IPS DF 6.9 (cell line): ENCODE measurements at regions not wholly inside any gene's neighbourhood (a gene's known extent, or its start where the extent isn't known, plus 50 kb on each side); places are given as distances from the start of the nearest gene placed in this dataset.

Experiments
- DNase-seq: peaks from one replicate; pipeline ENCODE4 v3.0.0-alpha.2; 2013; ENCODE audit warnings: low read depth, low spot score
- H3K27ac ChIP-seq: one replicate; pipeline ENCODE4 v1.5.1; 2013; ENCODE audit warnings: low read length, control low read depth
- H3K27me3 ChIP-seq: 2 replicates; pipeline ENCODE4 v1.6.1; 2013; ENCODE audit warnings: mild to moderate bottlenecking, low read length; ENCODE audit not compliant: control insufficient read depth, insufficient read depth
- H3K36me3 ChIP-seq: 2 replicates; pipeline ENCODE4 v1.6.1; 2013; ENCODE audit warnings: low read length; ENCODE audit not compliant: control insufficient read depth, insufficient read depth
- H3K4me1 ChIP-seq: 2 replicates; pipeline ENCODE4 v1.6.1; 2013; ENCODE audit warnings: low read length; ENCODE audit not compliant: control insufficient read depth, insufficient read depth
- H3K4me3 ChIP-seq: 2 replicates; pipeline ENCODE4 v1.5.1; 2013; ENCODE audit warnings: mild to moderate bottlenecking, low read length
- H3K9me3 ChIP-seq: 2 replicates; pipeline ENCODE4 v1.6.1; 2013; ENCODE audit warnings: low read length, inconsistent platforms; ENCODE audit not compliant: control insufficient read depth, insufficient read depth
- WGBS: extraction: QIAGEN DNeasy Blood & Tissue Kit; methylation state at CpG from one replicate; pipeline ENCODE4 v1.1.7; 2013; ENCODE audit warnings: mixed read lengths, missing lambda C conversion rate; ENCODE audit not compliant: insufficient read length, insufficient coverage; 5-methylcytosine and 5-hydroxymethylcytosine counted together

DNA sequence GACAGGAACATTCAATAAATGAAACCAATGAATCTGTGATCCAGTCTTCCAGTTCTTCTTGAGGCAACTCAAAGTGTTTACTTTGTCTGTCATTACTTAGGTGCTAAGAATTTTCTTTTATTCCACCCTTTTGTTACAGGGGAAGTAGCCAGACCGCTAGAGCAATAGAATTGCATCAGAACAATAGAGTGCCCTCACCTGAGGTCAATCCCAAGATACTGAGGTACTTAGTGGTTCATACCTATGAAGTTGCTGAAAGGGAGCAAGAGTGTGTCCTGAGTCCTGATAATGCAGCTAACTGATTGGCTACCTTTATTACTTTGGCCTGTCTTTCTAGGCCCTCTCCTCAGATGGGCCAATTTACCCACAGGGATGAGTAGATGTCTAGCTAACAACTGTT, 359.4 kb upstream of the KCNH7 start:
- WGBS = no CpG with 5 or more reads among the region's 1 CpG
- no peaks in the 10 kb centered on the region for H3K9me3 ChIP-seq
- H3K27ac ChIP-seq = no peak overlapping the region
- no peaks in the 10 kb centered on the region for H3K27me3 ChIP-seq
- H3K4me1 ChIP-seq = no peaks in the 10 kb centered on the region
- no peak for DNase-seq
- H3K4me3 ChIP-seq = no peak overlapping the region
- no peaks in the 10 kb centered on the region for H3K36me3 ChIP-seq

DNA sequence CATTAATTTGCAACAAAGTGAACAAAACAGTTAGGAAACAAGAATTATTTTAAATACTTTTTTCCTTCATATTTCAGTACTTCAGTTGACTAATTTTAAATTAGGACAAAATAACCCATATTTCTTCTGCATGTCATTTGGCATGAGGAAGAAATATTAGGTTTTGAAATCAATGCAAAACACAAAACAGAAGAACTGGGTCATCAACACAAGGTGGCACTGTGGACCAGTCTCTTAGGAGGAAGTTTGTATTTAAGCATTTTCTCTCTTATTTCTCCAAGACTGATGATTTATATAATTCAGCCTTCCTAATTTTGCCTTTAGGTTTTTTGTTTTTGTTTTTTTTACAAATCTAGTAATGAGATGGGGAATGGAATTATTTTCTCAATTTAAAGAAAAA, 352.8 kb upstream of the KCNH7 start:
- no peaks in the 10 kb centered on the region for H3K9me3 ChIP-seq
- no peak overlapping the region for H3K27ac ChIP-seq
- H3K36me3 ChIP-seq = no peaks in the 10 kb centered on the region
- peak; percentile 11 for DNase-seq
- H3K4me1 ChIP-seq = no peaks in the 10 kb centered on the region
- no peaks in the 10 kb centered on the region for H3K27me3 ChIP-seq
- no peak overlapping the region for H3K4me3 ChIP-seq

DNA sequence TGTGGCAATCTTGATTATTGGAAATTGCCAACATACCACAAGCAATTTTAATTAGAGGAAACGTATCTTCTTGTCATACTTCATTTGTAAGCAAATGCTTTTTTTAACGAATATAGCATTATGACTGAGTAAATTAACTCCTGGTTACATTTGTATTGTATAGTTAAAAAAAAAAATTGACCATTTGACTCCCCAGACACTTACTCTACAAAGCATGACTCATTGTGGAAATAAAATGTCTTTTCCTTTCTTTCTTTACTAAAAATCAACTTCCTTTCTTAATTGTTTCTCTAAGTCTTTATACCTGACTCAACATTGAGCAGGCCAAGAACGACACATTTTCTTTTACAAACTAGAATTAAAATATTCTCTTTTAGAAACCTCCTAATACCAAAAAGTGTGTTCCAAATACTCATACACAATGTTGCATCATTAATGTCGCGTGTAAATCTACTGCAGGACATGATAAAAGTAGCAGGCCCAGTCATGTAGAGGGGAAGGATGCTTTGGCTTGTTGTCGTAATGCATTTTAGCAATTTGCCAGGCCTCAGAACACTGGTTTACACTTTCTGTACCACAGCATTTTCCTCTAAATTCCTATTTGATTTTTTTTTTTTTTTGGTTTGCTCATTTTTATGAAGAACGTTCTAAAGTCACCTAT, 349.6 kb upstream of the KCNH7 start:
- no peak overlapping the region for H3K4me3 ChIP-seq
- no peaks in the 10 kb centered on the region for H3K36me3 ChIP-seq
- H3K27ac ChIP-seq = no peak overlapping the region
- no peaks in the 10 kb centered on the region for H3K27me3 ChIP-seq
- no peaks in the 10 kb centered on the region for H3K4me1 ChIP-seq
- no peak for DNase-seq
- H3K9me3 ChIP-seq = no peaks in the 10 kb centered on the region
- WGBS = no CpG with 5 or more reads among the region's 7 CpGs

DNA sequence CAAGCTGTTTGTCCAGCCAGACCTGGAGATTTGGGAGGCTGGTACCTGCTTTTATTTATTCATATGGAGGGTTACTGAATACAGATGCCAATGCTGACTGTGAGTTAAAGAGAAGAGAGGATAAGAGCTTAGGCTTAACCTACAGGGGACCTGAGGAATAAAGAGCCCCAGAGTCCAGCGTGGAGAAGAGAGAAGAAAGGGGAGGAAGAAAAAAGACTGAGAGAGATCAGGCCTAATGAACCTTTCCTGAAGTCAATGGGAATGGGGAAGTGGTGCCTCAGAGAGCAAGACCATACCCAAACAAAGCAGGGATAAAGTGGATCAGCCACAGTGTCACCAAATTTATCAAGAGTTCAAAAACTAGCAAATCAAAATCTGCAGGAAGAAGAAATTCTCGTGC, 348.6 kb upstream of the KCNH7 start:
- H3K27ac ChIP-seq = no peak overlapping the region
- no peaks in the 10 kb centered on the region for H3K36me3 ChIP-seq
- no CpG with 5 or more reads among the region's 2 CpGs for WGBS
- H3K4me3 ChIP-seq = no peak overlapping the region
- no peaks in the 10 kb centered on the region for H3K4me1 ChIP-seq
- H3K27me3 ChIP-seq = no peaks in the 10 kb centered on the region
- no peak for DNase-seq
- no peaks in the 10 kb centered on the region for H3K9me3 ChIP-seq

DNA sequence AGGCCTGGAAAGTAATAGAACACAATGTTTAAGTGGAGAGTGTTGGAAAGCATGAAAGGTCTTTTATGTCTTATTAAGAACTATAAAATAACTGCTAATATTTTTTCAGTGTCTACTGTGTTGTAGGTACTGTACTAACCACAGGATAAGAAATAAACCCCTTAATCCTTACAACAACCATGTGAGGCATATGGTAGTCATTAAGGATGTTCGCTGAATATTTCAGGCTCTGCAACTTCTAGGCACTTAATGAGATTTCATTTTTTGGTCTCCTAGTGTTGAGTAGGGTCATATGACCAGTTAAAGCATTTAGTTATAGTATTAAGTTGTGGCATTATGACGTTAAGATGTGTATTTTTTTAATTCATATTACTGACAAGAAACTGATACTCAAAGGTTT, 346.6 kb upstream of the KCNH7 start:
- DNase-seq = no peak
- Histone ChIP-seq H3K27ac (no peak overlapping the region), H3K4me1 (no peaks in the 10 kb centered on the region), H3K9me3 (no peaks in the 10 kb centered on the region), H3K4me3 (no peak overlapping the region), H3K36me3 (no peaks in the 10 kb centered on the region), H3K27me3 (no peaks in the 10 kb centered on the region)
- WGBS = 100% methylated on average over 1 of the region's 2 CpGs

DNA sequence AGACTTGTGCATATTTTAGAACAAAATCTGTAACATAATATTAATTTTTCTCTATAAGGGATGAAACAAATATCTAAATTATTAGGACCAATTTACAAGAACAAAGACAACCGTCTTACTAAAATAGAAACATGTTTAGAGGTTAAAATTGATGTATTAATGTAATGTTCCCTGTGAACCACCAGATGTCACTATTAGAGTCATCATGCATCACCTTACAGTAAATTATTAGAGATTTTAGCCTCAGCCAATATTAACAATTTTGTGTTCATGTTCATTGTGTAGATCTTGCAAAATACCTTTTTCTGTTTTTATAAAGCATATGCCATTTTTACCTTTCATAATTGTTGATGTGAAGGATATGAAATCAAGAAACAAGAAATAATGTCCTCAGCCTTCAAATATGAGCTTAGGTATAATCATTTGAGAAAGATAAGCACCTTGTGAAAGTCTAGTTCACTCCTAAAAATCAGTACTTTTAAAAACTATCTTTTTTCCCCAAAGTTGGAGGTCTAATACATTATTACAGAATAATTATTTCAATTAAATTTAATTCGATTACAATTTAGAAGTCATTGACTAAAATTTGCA, 344.3 kb upstream of the KCNH7 start:
- no peaks in the 10 kb centered on the region for H3K27me3 ChIP-seq
- H3K36me3 ChIP-seq = no peaks in the 10 kb centered on the region
- no peak for DNase-seq
- H3K9me3 ChIP-seq = no peaks in the 10 kb centered on the region
- H3K4me1 ChIP-seq = no peaks in the 10 kb centered on the region
- H3K4me3 ChIP-seq = no peak overlapping the region
- no CpG with 5 or more reads among the region's 2 CpGs for WGBS
- no peak overlapping the region for H3K27ac ChIP-seq

DNA sequence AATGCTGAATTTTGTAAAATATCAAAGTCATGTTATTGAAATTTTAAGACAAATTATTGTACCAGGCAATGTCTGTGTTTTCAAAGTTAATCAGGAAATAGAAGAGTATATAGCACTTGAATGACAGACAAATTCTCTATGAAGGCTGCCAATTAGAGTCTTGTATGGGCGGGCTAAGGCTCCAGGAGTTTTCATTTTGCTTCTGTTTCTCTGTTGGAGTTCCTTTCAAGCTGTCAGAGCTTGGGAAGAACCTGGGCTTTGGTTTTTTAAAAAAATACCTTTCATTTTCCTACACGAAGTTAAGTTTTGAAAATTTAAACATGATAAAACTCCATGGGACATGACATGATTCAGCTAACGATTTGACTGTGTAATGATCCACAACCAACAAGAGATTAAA, 339.0 kb upstream of the KCNH7 start:
- Histone ChIP-seq H3K27ac (no peak overlapping the region), H3K4me3 (no peak overlapping the region), H3K36me3 (no peaks in the 10 kb centered on the region), H3K27me3 (peaks cover 3% of the 10 kb centered on the region; the same call in 1 of the 2 replicates), H3K4me1 (no peaks in the 10 kb centered on the region), H3K9me3 (no peaks in the 10 kb centered on the region)
- no CpG with 5 or more reads among the region's 3 CpGs for WGBS
- DNase-seq = no peak

DNA sequence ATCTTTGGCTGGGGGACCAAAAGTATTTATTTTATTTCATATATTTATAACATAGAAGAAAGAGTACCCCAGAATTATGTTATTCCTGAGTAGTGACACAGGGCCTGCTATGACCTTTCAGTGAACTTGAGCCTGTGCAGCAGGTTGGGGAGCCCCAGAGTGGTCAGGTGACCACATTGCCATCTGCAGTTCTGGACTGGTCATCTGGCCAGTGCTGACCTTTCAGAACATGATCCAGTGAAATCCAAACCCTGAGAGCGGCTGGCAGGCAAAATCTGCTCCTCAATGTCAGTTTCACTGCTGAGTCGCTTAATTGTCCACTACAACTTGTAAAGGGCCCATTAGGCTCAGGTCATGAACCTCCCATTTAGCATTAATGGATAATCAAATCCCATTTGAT, 336.7 kb upstream of the KCNH7 start:
- Histone ChIP-seq H3K27me3 (peaks cover 3% of the 10 kb centered on the region; the same call in 1 of the 2 replicates), H3K27ac (no peak overlapping the region), H3K4me3 (no peak overlapping the region), H3K9me3 (no peaks in the 10 kb centered on the region), H3K36me3 (no peaks in the 10 kb centered on the region), H3K4me1 (no peaks in the 10 kb centered on the region)
- no peak for DNase-seq
- WGBS = no CpG with 5 or more reads among the region's 2 CpGs

DNA sequence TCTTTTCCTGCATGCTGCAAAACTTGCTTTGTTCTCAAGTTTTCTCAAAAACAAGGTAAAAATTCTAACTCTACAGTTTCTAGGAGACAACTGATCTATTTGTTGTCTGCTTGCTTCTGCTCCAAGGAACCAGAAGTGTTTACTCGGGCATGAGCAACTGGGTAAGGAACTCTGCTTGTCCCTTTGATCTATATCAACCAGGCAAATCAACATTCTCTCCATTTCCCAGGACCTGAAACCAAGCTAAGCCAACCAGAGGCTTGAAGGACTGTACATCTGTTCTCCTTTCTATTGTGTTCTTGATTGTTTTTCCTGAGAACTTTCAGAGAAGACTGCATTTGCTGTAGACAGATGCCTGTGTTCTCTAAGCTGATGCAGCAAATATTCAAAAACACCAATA, 335.0 kb upstream of the KCNH7 start:
- no peak for DNase-seq
- Histone ChIP-seq H3K4me1 (no peaks in the 10 kb centered on the region), H3K4me3 (no peak overlapping the region), H3K36me3 (no peaks in the 10 kb centered on the region), H3K27me3 (peaks cover 3% of the 10 kb centered on the region; the same call in 1 of the 2 replicates), H3K27ac (no peak overlapping the region), H3K9me3 (no peaks in the 10 kb centered on the region)
- WGBS = no CpG with 5 or more reads among the region's 1 CpG

DNA sequence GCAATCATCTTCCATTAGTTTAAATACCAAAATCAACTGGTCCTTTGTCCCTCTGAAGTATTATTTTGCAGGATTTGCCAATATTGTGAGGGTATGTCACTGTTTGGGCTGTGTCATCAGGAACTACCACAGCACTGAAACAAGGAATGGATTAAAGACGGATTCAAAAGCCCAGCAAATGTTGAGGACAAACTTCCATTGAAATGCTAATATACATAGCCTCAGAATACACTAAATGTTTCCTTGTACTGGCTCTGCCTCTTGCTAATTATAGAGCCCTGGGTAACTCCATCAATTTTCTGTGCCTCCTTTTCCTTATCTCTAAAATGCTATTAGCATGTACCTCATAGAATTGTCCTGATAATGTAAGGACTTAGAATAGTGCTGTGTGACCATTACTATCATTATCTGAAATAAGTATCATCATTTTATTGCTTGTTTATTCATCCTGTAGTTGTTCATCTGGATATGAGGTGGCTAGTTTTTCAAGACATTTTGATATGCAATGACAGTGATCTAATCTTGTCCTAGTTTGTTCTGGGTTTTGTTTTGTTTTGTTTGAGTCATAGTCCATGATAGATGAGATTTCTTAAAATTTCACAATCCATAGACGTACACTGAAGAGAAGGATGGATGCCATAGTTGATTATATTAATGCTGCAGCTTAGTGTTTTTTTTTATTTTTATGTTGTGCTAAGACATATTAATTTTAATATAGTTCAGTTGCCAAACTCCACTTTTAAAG, 333.4 kb upstream of the KCNH7 start:
- Histone ChIP-seq H3K36me3 (no peaks in the 10 kb centered on the region), H3K27ac (no peak overlapping the region), H3K4me3 (no peak overlapping the region), H3K4me1 (no peaks in the 10 kb centered on the region), H3K9me3 (no peaks in the 10 kb centered on the region), H3K27me3 (peaks cover 3% of the 10 kb centered on the region)
- WGBS = no CpG with 5 or more reads among the region's 2 CpGs
- DNase-seq = no peak
